PC-3 (cell line): ENCODE measurements at regions not wholly inside any gene's neighbourhood (a gene's known extent, or its start where the extent isn't known, plus 50 kb on each side); places are given as distances from the start of the nearest gene placed in this dataset.

Experiments used
- CTCF ChIP-seq: fragments of 300-600 bp; sonication (generic); conservative IDR thresholded peaks from 2 replicates; pipeline ENCODE4 v1.5.1; 2017; ENCODE audit warnings: antibody characterized with exemption, low read depth, mild to moderate bottlenecking, low read length
- EZH2 ChIP-seq: fragments of 300-600 bp; sonication (generic); IDR thresholded peaks from one replicate; pipeline ENCODE4 v1.6.1; 2017; ENCODE audit warnings: antibody characterized with exemption, mild to moderate bottlenecking, low read length; ENCODE audit not compliant: unreplicated experiment

- TF ChIP-seq CTCF (no peak), EZH2 (no peak)
These were observed 98.1 kb upstream of the RGPD4 start for GRCh38 chr2:107728586-107728985.
